GM12864 (cell line): ENCODE measurements at regions not wholly inside any gene's neighbourhood (a gene's known extent, or its start where the extent isn't known, plus 50 kb on each side); places are given as distances from the start of the nearest gene placed in this dataset.

Source experiments
- DNase-seq: peaks from one replicate; pipeline ENCODE4 v3.0.0-alpha.2; 2011; ENCODE audit warnings: low read depth
- H3K4me3 ChIP-seq: 2 replicates; pipeline ENCODE4 v1.5.1; 2011; ENCODE audit warnings: mild to moderate bottlenecking, low read depth, low read length, control low read depth
- TF ChIP-seq, protein P1 (sequence below): IDR thresholded peaks from 2 replicates; pipeline ENCODE4 v1.5.1; 2011; ENCODE audit warnings: low read depth, mild to moderate bottlenecking, moderate library complexity, low read length, control low read depth, inconsistent platforms; ENCODE audit errors: missing control alignments

DNA sequence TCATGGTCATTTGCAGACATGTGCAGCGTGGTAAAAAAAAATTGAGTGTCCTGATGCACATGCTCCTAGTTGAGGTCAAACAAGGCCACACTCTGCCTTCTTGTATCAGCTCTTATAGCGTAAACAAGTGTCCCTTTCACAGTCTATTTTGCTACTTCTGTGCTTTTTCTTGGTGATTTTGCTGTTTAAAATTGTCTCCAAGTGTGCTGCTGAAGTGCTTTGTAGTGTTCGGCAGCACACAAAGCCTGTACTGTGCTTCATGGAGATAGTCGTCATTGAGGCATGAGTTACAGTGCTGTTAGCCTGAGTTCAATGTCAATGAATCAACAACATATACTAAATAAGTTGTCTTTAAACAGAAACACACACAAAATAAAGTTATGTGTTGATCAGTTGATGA is 690.4 kb upstream of the MEF2C start:
- DNase-seq = no peak
- TF ChIP-seq, protein P1, sequence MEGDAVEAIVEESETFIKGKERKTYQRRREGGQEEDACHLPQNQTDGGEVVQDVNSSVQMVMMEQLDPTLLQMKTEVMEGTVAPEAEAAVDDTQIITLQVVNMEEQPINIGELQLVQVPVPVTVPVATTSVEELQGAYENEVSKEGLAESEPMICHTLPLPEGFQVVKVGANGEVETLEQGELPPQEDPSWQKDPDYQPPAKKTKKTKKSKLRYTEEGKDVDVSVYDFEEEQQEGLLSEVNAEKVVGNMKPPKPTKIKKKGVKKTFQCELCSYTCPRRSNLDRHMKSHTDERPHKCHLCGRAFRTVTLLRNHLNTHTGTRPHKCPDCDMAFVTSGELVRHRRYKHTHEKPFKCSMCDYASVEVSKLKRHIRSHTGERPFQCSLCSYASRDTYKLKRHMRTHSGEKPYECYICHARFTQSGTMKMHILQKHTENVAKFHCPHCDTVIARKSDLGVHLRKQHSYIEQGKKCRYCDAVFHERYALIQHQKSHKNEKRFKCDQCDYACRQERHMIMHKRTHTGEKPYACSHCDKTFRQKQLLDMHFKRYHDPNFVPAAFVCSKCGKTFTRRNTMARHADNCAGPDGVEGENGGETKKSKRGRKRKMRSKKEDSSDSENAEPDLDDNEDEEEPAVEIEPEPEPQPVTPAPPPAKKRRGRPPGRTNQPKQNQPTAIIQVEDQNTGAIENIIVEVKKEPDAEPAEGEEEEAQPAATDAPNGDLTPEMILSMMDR = no peak
- no peak overlapping the region for H3K4me3 ChIP-seq

- no peak overlapping the region for H3K4me3 ChIP-seq
- no peak for DNase-seq
- TF ChIP-seq, protein P1 = no peak
Observed at GRCh38 chr5:89572696-89573095, 689.7 kb upstream of the MEF2C start.

DNA sequence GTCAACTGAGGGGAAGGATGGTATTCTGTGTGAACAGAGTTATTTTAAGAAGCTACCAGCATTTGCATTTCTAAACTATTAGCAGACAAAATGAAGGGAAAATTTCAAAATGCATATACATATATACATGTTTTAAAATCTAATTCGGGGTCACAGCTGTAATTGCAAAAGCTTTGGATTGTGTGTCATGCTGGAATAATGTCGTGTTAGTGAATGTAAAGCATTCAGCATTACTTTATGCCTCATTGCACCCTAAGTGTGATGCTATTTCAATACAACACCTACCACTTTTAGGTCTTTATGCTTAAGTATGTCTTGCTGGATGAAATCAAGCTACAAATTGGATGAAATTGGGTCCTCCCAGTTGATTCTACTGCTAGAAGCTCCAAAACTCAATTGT is 687.6 kb upstream of the MEF2C start:
- no peak overlapping the region for H3K4me3 ChIP-seq
- TF ChIP-seq, protein P1 = no peak
- no peak for DNase-seq

- TF ChIP-seq, protein P1 = no peak
Observed at GRCh38 chr5:89566340-89566739, 683.4 kb upstream of the MEF2C start.

DNA sequence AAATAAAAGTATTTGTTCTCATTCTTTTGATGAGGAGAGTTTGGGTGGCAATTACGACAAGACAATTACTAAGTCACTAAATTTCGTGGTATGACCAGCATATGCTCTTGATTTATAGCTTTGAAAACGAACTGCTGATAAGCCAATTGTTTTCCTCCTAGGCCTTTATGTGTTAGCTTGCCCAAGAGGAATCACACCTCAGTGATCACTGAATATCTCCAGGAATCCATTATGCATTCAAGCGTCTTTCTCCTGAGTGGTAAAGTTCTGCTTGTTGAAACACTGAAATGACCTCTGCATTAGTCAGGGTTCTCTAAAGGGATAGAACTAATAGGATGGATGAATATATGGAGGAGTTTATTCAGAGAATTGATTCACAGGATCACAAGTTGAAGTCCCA is 677.7 kb upstream of the MEF2C start:
- DNase-seq = no peak
- TF ChIP-seq, protein P1 = no peak
- H3K4me3 ChIP-seq = no peak overlapping the region

More at GRCh38 chr5:89566340-89566739, 683.4 kb upstream of the MEF2C start:
- DNase-seq = no peak
- no peak overlapping the region for H3K4me3 ChIP-seq

GRCh38 chr5:89556215-89556913 is 673.4 kb upstream of the MEF2C start:
- DNase-seq = no peak
- H3K4me3 ChIP-seq = no peak overlapping the region

DNA sequence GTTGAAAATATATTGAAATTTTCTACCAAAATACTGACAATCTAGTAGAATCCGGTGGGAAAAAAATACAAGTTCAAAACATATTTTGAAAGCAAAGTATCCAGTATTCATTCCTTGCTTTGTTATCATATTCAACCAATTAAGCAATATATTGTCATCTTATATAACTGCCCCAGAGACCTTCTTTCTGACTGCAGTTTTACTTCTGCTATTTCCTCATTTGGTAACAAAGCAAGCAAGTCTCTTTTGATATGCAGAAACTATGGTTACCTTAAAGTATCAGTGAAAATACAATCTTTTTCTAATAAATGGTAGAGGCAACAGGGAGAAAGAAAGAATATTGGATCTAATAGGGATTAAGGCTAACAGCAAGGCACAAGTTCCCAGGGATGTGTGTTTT is 663.7 kb upstream of the MEF2C start:
- TF ChIP-seq, protein P1 = no peak
- no peak for DNase-seq
- no peak overlapping the region for H3K4me3 ChIP-seq

More at GRCh38 chr5:89556215-89556913, 673.4 kb upstream of the MEF2C start:
- TF ChIP-seq, protein P1 = no peak
